ENCODE measurements at regions not wholly inside any gene's neighbourhood (a gene's known extent, or its start where the extent isn't known, plus 50 kb on each side); places are given as distances from the start of the nearest gene placed in this dataset.

DNA sequence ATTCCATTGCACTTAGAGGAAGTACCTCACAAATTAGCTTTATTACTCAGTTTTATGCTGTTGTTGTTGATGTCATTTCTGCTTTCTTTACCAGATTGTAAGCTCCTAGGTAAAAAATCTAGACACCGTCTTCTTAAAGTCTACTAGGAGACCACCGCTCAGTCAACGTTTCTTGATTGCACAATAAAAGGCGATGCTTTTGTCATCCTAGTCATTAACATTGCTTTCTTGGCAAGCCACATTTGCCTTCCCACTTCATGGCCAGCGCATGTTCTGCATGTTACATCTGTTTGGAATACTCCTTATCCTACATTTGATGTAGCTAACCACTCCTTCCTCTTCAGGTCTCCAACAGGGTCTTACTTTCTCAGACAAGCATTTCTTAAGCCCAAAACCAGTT is 464.0 kb upstream of the TUSC1 start:
- TF ChIP-seq GATA3 (IDR thresholded peaks at IDR 0.05; ENCODE audit: low read depth, low read length) (no peak), GATA2 (IDR thresholded peaks at IDR 0.05; ENCODE audit: low read depth, low read length) (no peak)
